ENCODE measurements at regions not wholly inside any gene's neighbourhood (a gene's known extent, or its start where the extent isn't known, plus 50 kb on each side); places are given as distances from the start of the nearest gene placed in this dataset.

- no peak overlapping the region for H3K4me3 ChIP-seq
- peak in 1 of 8 experiments; percentile 57 for ATAC-seq (replicated peaks in 6 of 8)
- no peak overlapping the region for H3K27ac ChIP-seq
- no peaks in the 10 kb centered on the region for H3K4me1 ChIP-seq (replicated peaks in 1 of 2)
- in situ Hi-C loops (cut with MboI; ENCODE audit: low pct_unique_long_range_greater_than_20kb in 2 of 9, low sequenced_read_pairs in 9 of 9, unreplicated experiment in 9 of 9) = no loop called here
These were observed 708.6 kb downstream of the CCDC85A start for GRCh38 chr2:56892382-56892781.

GRCh38 chr2:56898986-56899385 is 715.2 kb downstream of the CCDC85A start:
- no peak overlapping the region for H3K27ac ChIP-seq
- H3K4me3 ChIP-seq = no peak overlapping the region
- ATAC-seq (replicated peaks in 6 of 8) = no peak
- in situ Hi-C loops (cut with MboI; ENCODE audit: low pct_unique_long_range_greater_than_20kb in 2 of 9, low sequenced_read_pairs in 9 of 9, unreplicated experiment in 9 of 9) = no loop called here
- 17 to 100% (median 81%) methylated on average over 1 of the region's 1 CpG for WGBS, 10 experiments
- H3K4me1 ChIP-seq (replicated peaks in 1 of 2) = no peaks in the 10 kb centered on the region

GRCh38 chr2:56912490-56912889 is 728.7 kb downstream of the CCDC85A start:
- in situ Hi-C loops (cut with MboI; ENCODE audit: low pct_unique_long_range_greater_than_20kb in 2 of 9, low sequenced_read_pairs in 9 of 9, unreplicated experiment in 9 of 9) = no loop called here
- H3K27ac ChIP-seq = no peak overlapping the region
- no peak for ATAC-seq (replicated peaks in 6 of 8)
- no peak overlapping the region for H3K4me3 ChIP-seq
- H3K4me1 ChIP-seq (replicated peaks in 1 of 2) = no peaks in the 10 kb centered on the region
- WGBS, 10 experiments = 0 to 96% (median 71%) methylated on average over 1 to 4 of the region's 4 CpGs

GRCh38 chr2:56918790-56919189 is 735.0 kb downstream of the CCDC85A start:
- Histone ChIP-seq H3K27ac (no peak overlapping the region), H3K4me1 (replicated peaks in 1 of 2) (peaks cover 0 to 5% of the 10 kb centered on the region in 2 donors), H3K4me3 (no peak overlapping the region)
- no peak for ATAC-seq (replicated peaks in 6 of 8)
- in situ Hi-C loops (cut with MboI; ENCODE audit: low pct_unique_long_range_greater_than_20kb in 2 of 9, low sequenced_read_pairs in 9 of 9, unreplicated experiment in 9 of 9) = no loop called here

- no peak for ATAC-seq (replicated peaks in 6 of 8)
- in situ Hi-C loops (cut with MboI; ENCODE audit: low pct_unique_long_range_greater_than_20kb in 2 of 9, low sequenced_read_pairs in 9 of 9, unreplicated experiment in 9 of 9) = no loop called here
- Histone ChIP-seq H3K4me3 (no peak overlapping the region), H3K27ac (no peak overlapping the region), H3K4me1 (replicated peaks in 1 of 2) (peaks cover 0 to 9% of the 10 kb centered on the region in 2 donors)
- WGBS, 10 experiments = 0 to 100% (median 76%) methylated on average over 1 to 2 of the region's 2 CpGs; no CpG with 5 or more reads in 1 of the 10 experiments
These were observed 750.2 kb downstream of the CCDC85A start for GRCh38 chr2:56933976-56934375.

- ATAC-seq (replicated peaks in 6 of 8) = peak in 1 of 8 experiments; percentile 59
- WGBS, 10 experiments = 0 to 100% (median 63%) methylated on average over 1 of the region's 1 CpG; no CpG with 5 or more reads in 2 of the 10 experiments
- in situ Hi-C loops (cut with MboI; ENCODE audit: low pct_unique_long_range_greater_than_20kb in 2 of 9, low sequenced_read_pairs in 9 of 9, unreplicated experiment in 9 of 9) = no loop called here
- Histone ChIP-seq H3K4me3 (no peak overlapping the region), H3K4me1 (replicated peaks in 1 of 2) (peaks cover 0 to 9% of the 10 kb centered on the region in 2 donors), H3K27ac (no peak overlapping the region)
These were observed 751.1 kb downstream of the CCDC85A start for GRCh38 chr2:56934866-56935265.

- Histone ChIP-seq H3K27ac (no peak overlapping the region), H3K4me3 (no peak overlapping the region), H3K4me1 (replicated peaks in 1 of 2) (peaks cover 0 to 1% of the 10 kb centered on the region in 2 donors)
- in situ Hi-C loops (cut with MboI; ENCODE audit: low pct_unique_long_range_greater_than_20kb in 2 of 9, low sequenced_read_pairs in 9 of 9, unreplicated experiment in 9 of 9) = no loop called here
- ATAC-seq (replicated peaks in 6 of 8) = no peak
These were observed 756.3 kb downstream of the CCDC85A start for GRCh38 chr2:56940054-56940453.

- H3K27ac ChIP-seq = no peak overlapping the region
- no peaks in the 10 kb centered on the region for H3K4me1 ChIP-seq (replicated peaks in 1 of 2)
- WGBS, 10 experiments = 0 to 100% (median 80%) methylated on average over 1 to 2 of the region's 2 CpGs; no CpG with 5 or more reads in 1 of the 10 experiments
- ATAC-seq (replicated peaks in 6 of 8) = no peak
- H3K4me3 ChIP-seq = no peak overlapping the region
- in situ Hi-C loops (cut with MboI; ENCODE audit: low pct_unique_long_range_greater_than_20kb in 2 of 9, low sequenced_read_pairs in 9 of 9, unreplicated experiment in 9 of 9) = no loop called here
These were observed 769.1 kb downstream of the CCDC85A start for GRCh38 chr2:56952871-56953270.

- Histone ChIP-seq H3K4me1 (replicated peaks in 1 of 2) (no peaks in the 10 kb centered on the region), H3K27ac (no peak overlapping the region), H3K4me3 (no peak overlapping the region)
- WGBS, 10 experiments = 0 to 100% (median 63%) methylated on average over 1 of the region's 1 CpG; no CpG with 5 or more reads in 2 of the 10 experiments
- in situ Hi-C loops (cut with MboI; ENCODE audit: low pct_unique_long_range_greater_than_20kb in 2 of 9, low sequenced_read_pairs in 9 of 9, unreplicated experiment in 9 of 9) = no loop called here
- ATAC-seq (replicated peaks in 6 of 8) = no peak
These were observed 776.8 kb downstream of the CCDC85A start for GRCh38 chr2:56960581-56960980.

GRCh38 chr2:56962673-56963072 is 778.9 kb downstream of the CCDC85A start:
- H3K27ac ChIP-seq = no peak overlapping the region
- 25 to 100% (median 100%) methylated on average over 1 of the region's 1 CpG; no CpG with 5 or more reads in 1 of the 10 experiments for WGBS, 10 experiments
- no peak overlapping the region for H3K4me3 ChIP-seq
- H3K4me1 ChIP-seq (replicated peaks in 1 of 2) = no peaks in the 10 kb centered on the region
- ATAC-seq (replicated peaks in 6 of 8) = peak in 3 of 8 experiments; percentile 52 to 72 (median 60)
- in situ Hi-C loops (cut with MboI; ENCODE audit: low pct_unique_long_range_greater_than_20kb in 2 of 9, low sequenced_read_pairs in 9 of 9, unreplicated experiment in 9 of 9) = no loop called here

GRCh38 chr2:56969513-56969912 is 785.7 kb downstream of the CCDC85A start:
- no peak for ATAC-seq (replicated peaks in 6 of 8)
- WGBS, 10 experiments = 17 to 100% (median 89%) methylated on average over 1 to 3 of the region's 3 CpGs; no CpG with 5 or more reads in 1 of the 10 experiments
- H3K4me1 ChIP-seq (replicated peaks in 1 of 2) = no peaks in the 10 kb centered on the region
- no peak overlapping the region for H3K27ac ChIP-seq
- in situ Hi-C loops (cut with MboI; ENCODE audit: low pct_unique_long_range_greater_than_20kb in 2 of 9, low sequenced_read_pairs in 9 of 9, unreplicated experiment in 9 of 9) = no loop called here
- no peak overlapping the region for H3K4me3 ChIP-seq

- in situ Hi-C loops (cut with MboI; ENCODE audit: low pct_unique_long_range_greater_than_20kb in 2 of 9, low sequenced_read_pairs in 9 of 9, unreplicated experiment in 9 of 9) = no loop called here
- H3K4me3 ChIP-seq = no peak overlapping the region
- H3K4me1 ChIP-seq (replicated peaks in 1 of 2) = no peaks in the 10 kb centered on the region
- H3K27ac ChIP-seq = no peak overlapping the region
- 32 to 100% (median 90%) methylated on average over 1 to 3 of the region's 3 CpGs for WGBS, 10 experiments
- ATAC-seq (replicated peaks in 6 of 8) = no peak
These were observed 787.7 kb downstream of the CCDC85A start for GRCh38 chr2:56971383-56971974.

GRCh38 chr2:56981554-56981953 is 797.8 kb downstream of the CCDC85A start:
- in situ Hi-C loops (cut with MboI; ENCODE audit: low pct_unique_long_range_greater_than_20kb in 2 of 9, low sequenced_read_pairs in 9 of 9, unreplicated experiment in 9 of 9) = no loop called here
- Histone ChIP-seq H3K4me1 (replicated peaks in 1 of 2) (no peaks in the 10 kb centered on the region), H3K4me3 (no peak overlapping the region), H3K27ac (no peak overlapping the region)
- 23 to 85% (median 69%) methylated on average over 1 to 4 of the region's 4 CpGs; no CpG with 5 or more reads in 4 of the 10 experiments for WGBS, 10 experiments
- ATAC-seq (replicated peaks in 6 of 8) = no peak

GRCh38 chr2:56985609-56986008 is 801.8 kb downstream of the CCDC85A start:
- Histone ChIP-seq H3K27ac (no peak overlapping the region), H3K4me1 (replicated peaks in 1 of 2) (no peaks in the 10 kb centered on the region), H3K4me3 (no peak overlapping the region)
- ATAC-seq (replicated peaks in 6 of 8) = no peak
- in situ Hi-C loops (cut with MboI; ENCODE audit: low pct_unique_long_range_greater_than_20kb in 2 of 9, low sequenced_read_pairs in 9 of 9, unreplicated experiment in 9 of 9) = no loop called here
